HCT116 (cell line): ENCODE measurements at regions not wholly inside any gene's neighbourhood (a gene's known extent, or its start where the extent isn't known, plus 50 kb on each side); places are given as distances from the start of the nearest gene placed in this dataset.

Experiments used
- ATAC-seq: fragments of 200-7000 bp; cut with Tn5 transposase; 2 replicates; pipeline ENCODE4 v1.9.1; 2020; ENCODE audit warnings: mild to moderate bottlenecking, moderate library complexity
- BruUV-seq: library from RNA; stranded (reverse); fragments of 400-500 nt; replicated peaks from 2 replicates; lab custom pipeline; 2021; lab: Mats Ljungman, UMichigan
- CTCF ChIA-PET: fragments of 300-600 bp; sonication (Branson Sonifier 250); formaldehyde crosslinking; loops from one replicate; lab custom pipeline; 2021; ENCODE audit warnings: antibody characterized with exemption; lab: Charles Lee
- POLR2A ChIA-PET: fragments of 300-600, 350-600 bp; sonication (Branson Sonifier 250); formaldehyde crosslinking; loops from one replicate; lab custom pipeline; 2021; ENCODE audit warnings: antibody characterized with exemption; lab: Charles Lee
- RAD21 ChIA-PET, 2 experiments: fragments of 300-600 bp; sonication (Branson Sonifier 250); formaldehyde crosslinking; loops; one replicate each; lab custom pipeline; 2023; ENCODE audit warnings: low total read pairs in 2 of 2; ENCODE audit not compliant: uncharacterized antibody in 2 of 2, unreplicated experiment in 2 of 2, low non-redundant PET in 1 of 2; lab: Charles Lee
- DNase-seq: peaks from one replicate; pipeline ENCODE4 v3.0.0-alpha.2; 2010; ENCODE audit warnings: low read depth, low spot score
- H2AFZ ChIP-seq: fragments of 200-600 bp; shearing (Covaris generic), sonication (generic); 2 replicates; pipeline ENCODE4 v1.6.1; 2017; ENCODE audit warnings: low read depth, mixed run types, mixed read lengths, antibody characterized with exemption, low read length; ENCODE audit not compliant: poor library complexity, severe bottlenecking
- H3K27ac ChIP-seq: 2 replicates; pipeline ENCODE4 v1.5.1; 2012; ENCODE audit warnings: low read depth, low read length
- H3K27me3 ChIP-seq: fragments of 200-600 bp; sonication (generic); 2 replicates; pipeline ENCODE4 v1.6.1; 2016; ENCODE audit warnings: mixed run types, low read length, mixed read lengths; ENCODE audit not compliant: insufficient read depth
- H3K36me3 ChIP-seq, 2 experiments: fragments of 200-500 bp in 1 of 2; fragments of 200-600 bp in 1 of 2; sonication (Bioruptor generic) in 1 of 2; sonication (generic) in 1 of 2; 2 replicates each; pipeline versions ENCODE4 v1.5.1 to v1.6.1; 2014 to 2016; ENCODE audit warnings: low read length in 2 of 2, inconsistent platforms in 1 of 2, mixed read lengths in 1 of 2, mixed run types in 1 of 2; ENCODE audit not compliant: insufficient read depth in 2 of 2, control insufficient read depth in 1 of 2
- H3K4me1 ChIP-seq, 2 experiments: fragments of 200-600 bp in 1 of 2; sonication (generic) in 1 of 2; 2 replicates each; pipeline versions ENCODE4 v1.5.1 to v1.6.1; 2012 to 2017; ENCODE audit warnings: low read length in 2 of 2, inconsistent platforms in 1 of 2, mild to moderate bottlenecking in 1 of 2, mixed read lengths in 1 of 2, mixed run types in 1 of 2, moderate library complexity in 1 of 2; ENCODE audit not compliant: insufficient read depth in 2 of 2, control insufficient read depth in 1 of 2
- H3K4me2 ChIP-seq: fragments of 200-600 bp; sonication (generic); 2 replicates; pipeline ENCODE4 v1.6.1; 2017; ENCODE audit warnings: mixed run types, low read length, mixed read lengths
- H3K4me3 ChIP-seq, 2 experiments: fragments of 200-600 bp in 1 of 2; sonication (generic) in 1 of 2; replicated peaks in 1 of 2; 2 replicates each; pipeline ENCODE4 v1.5.1; 2011 to 2016; ENCODE audit warnings: low read length in 2 of 2, control low read depth in 1 of 2, low read depth in 1 of 2, mild to moderate bottlenecking in 1 of 2, mixed read lengths in 1 of 2, mixed run types in 1 of 2
- H3K79me2 ChIP-seq: fragments of 200-600 bp; sonication (generic); 2 replicates; pipeline ENCODE4 v1.6.1; 2017; ENCODE audit warnings: mild to moderate bottlenecking, mixed run types, low read length, moderate library complexity, mixed read lengths; ENCODE audit not compliant: insufficient read depth
- H3K9ac ChIP-seq: fragments of 200-600 bp; sonication (generic); 2 replicates; pipeline ENCODE4 v1.6.1; 2016; ENCODE audit warnings: low read length, mixed read lengths
- H3K9me2 ChIP-seq: fragments of 200-600 bp; sonication (generic), shearing (Covaris generic); 2 replicates; pipeline ENCODE4 v1.6.1; 2017; ENCODE audit warnings: mixed run types, mild to moderate bottlenecking, moderate library complexity; ENCODE audit not compliant: insufficient read depth
- H3K9me3 ChIP-seq, 2 experiments: fragments of 200-500 bp in 1 of 2; fragments of 200-600 bp in 1 of 2; sonication (Bioruptor generic) in 1 of 2; sonication (generic) in 1 of 2; 2 replicates each; pipeline ENCODE4 v1.6.1; 2014 to 2017; ENCODE audit warnings: low read length in 2 of 2, mixed read lengths in 2 of 2, inconsistent platforms in 1 of 2, low read depth in 1 of 2, mild to moderate bottlenecking in 1 of 2, mixed run types in 1 of 2, moderate library complexity in 1 of 2; ENCODE audit not compliant: control insufficient read depth in 1 of 2, insufficient read depth in 1 of 2
- H4K20me1 ChIP-seq: fragments of 200-600 bp; sonication (generic), shearing (Covaris generic); 2 replicates; pipeline ENCODE4 v1.6.1; 2017; ENCODE audit warnings: mixed run types, mild to moderate bottlenecking, moderate library complexity; ENCODE audit not compliant: insufficient read depth
- CBX3 ChIP-seq: IDR thresholded peaks from 2 replicates; pipeline ENCODE4 v1.6.1; 2012; ENCODE audit warnings: low read depth
- CEBPB ChIP-seq: IDR thresholded peaks from 2 replicates; pipeline ENCODE4 v1.6.1; 2012; ENCODE audit warnings: low read depth
- JUND ChIP-seq: IDR thresholded peaks from 2 replicates; pipeline ENCODE4 v1.6.1; 2012
- POLR2A ChIP-seq: IDR thresholded peaks from 2 replicates; pipeline ENCODE4 v1.7.0; 2011; ENCODE audit warnings: borderline replicate concordance; ENCODE audit not compliant: insufficient read depth, insufficient read length; ENCODE audit errors: extremely low read depth
- RAD21 ChIP-seq: IDR thresholded peaks from 2 replicates; pipeline ENCODE4 v1.6.1; 2012; ENCODE audit warnings: low read depth, mild to moderate bottlenecking
- SP1 ChIP-seq: IDR thresholded peaks from 2 replicates; pipeline ENCODE4 v1.6.1; 2012; ENCODE audit warnings: low read depth
- TCF7L2 ChIP-seq: IDR thresholded peaks from 2 replicates; pipeline ENCODE4 v1.7.0; 2011; ENCODE audit warnings: borderline replicate concordance, inconsistent platforms; ENCODE audit not compliant: insufficient read depth, insufficient read length; ENCODE audit errors: extremely low read depth
- YY1 ChIP-seq: IDR thresholded peaks from 2 replicates; pipeline ENCODE4 v1.6.1; 2011; ENCODE audit warnings: low read length, low read depth, moderate library complexity, mild to moderate bottlenecking; ENCODE audit not compliant: insufficient replicate concordance; ENCODE audit errors: extremely low read depth
- ZNF274 ChIP-seq: fragments of 200-500 bp; sonication (Bioruptor generic); IDR thresholded peaks from 2 replicates; pipeline ENCODE4 v1.6.1; 2014; ENCODE audit warnings: mild to moderate bottlenecking, low read depth, low read length, inconsistent platforms
- intact Hi-C: fragments of 100-400 bp; cut with micrococcal nuclease; formaldehyde crosslinking; loops from 2 replicates; pipeline ENCODE4 v1.10.0; 2022
- TF ChIP-seq, protein P1 (sequence below): IDR thresholded peaks from 2 replicates; pipeline ENCODE4 v1.6.1; 2012; ENCODE audit warnings: low read depth
- TF ChIP-seq, protein P2 (sequence below), 3 experiments: fragments of 200-600 bp in 1 of 3; sonication (generic) in 1 of 3; IDR thresholded peaks in 2 of 3; conservative IDR thresholded peaks in 1 of 3; 2 replicates each; pipeline ENCODE4 v1.5.1; 2012 to 2017; ENCODE audit warnings: low read depth in 2 of 3, low read length in 2 of 3, antibody characterized with exemption in 1 of 3, borderline replicate concordance in 1 of 3, control low read depth in 1 of 3, mild to moderate bottlenecking in 1 of 3, mixed read lengths in 1 of 3, mixed run types in 1 of 3, moderate library complexity in 1 of 3; ENCODE audit not compliant: insufficient read depth in 1 of 3

DNA sequence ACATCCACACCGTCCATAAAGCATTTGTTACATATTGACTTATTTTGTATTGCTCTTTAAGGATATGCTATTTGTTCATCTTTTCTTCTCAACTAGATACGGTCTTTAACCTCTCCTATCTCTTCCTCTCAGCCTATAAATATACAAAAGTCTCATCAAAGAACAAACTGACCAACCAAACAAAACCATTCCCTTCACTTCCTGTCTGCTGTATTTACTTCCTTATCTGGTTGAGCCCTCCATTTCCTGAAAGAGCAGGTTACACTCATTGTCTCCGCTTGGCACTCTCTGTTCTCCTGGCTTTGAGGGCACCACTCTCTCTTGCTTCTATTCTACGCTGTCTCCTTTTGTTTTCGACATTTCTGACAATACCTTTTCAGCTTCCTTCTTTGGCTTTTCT is 431.9 kb upstream of the TCF4 start:
- RAD21 ChIA-PET = no interaction called here

GRCh38 chr18:56019156-56019555 is 431.2 kb upstream of the TCF4 start:
- ATAC-seq (no peak), DNase-seq (no peak)
- H3K27me3 ChIP-seq = no peaks in the 10 kb centered on the region
- RAD21 ChIA-PET = no interaction called here
- no peak overlapping the region for H2AFZ ChIP-seq
- H3K4me1 ChIP-seq = no peaks in the 10 kb centered on the region
- CTCF ChIA-PET = no interaction called here
- POLR2A ChIA-PET = no interaction called here
- H3K9ac ChIP-seq = no peak overlapping the region
- H3K9me3 ChIP-seq = peaks cover 6 to 8% of the 10 kb centered on the region in 2 experiments; a peak in 2 of 4 replicates
- H3K36me3 ChIP-seq = no peaks in the 10 kb centered on the region
- BruUV-seq = no TSS peak
- TF ChIP-seq ZNF274 = no peak
- TF ChIP-seq, protein P1, sequence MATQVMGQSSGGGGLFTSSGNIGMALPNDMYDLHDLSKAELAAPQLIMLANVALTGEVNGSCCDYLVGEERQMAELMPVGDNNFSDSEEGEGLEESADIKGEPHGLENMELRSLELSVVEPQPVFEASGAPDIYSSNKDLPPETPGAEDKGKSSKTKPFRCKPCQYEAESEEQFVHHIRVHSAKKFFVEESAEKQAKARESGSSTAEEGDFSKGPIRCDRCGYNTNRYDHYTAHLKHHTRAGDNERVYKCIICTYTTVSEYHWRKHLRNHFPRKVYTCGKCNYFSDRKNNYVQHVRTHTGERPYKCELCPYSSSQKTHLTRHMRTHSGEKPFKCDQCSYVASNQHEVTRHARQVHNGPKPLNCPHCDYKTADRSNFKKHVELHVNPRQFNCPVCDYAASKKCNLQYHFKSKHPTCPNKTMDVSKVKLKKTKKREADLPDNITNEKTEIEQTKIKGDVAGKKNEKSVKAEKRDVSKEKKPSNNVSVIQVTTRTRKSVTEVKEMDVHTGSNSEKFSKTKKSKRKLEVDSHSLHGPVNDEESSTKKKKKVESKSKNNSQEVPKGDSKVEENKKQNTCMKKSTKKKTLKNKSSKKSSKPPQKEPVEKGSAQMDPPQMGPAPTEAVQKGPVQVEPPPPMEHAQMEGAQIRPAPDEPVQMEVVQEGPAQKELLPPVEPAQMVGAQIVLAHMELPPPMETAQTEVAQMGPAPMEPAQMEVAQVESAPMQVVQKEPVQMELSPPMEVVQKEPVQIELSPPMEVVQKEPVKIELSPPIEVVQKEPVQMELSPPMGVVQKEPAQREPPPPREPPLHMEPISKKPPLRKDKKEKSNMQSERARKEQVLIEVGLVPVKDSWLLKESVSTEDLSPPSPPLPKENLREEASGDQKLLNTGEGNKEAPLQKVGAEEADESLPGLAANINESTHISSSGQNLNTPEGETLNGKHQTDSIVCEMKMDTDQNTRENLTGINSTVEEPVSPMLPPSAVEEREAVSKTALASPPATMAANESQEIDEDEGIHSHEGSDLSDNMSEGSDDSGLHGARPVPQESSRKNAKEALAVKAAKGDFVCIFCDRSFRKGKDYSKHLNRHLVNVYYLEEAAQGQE = no peak
- no peak for TF ChIP-seq POLR2A
- TF ChIP-seq SP1 = no peak
- TF ChIP-seq CBX3 = no peak
- no peak for TF ChIP-seq CEBPB
- TF ChIP-seq TCF7L2 = no peak
- no peak for TF ChIP-seq JUND
- TF ChIP-seq, all 23 proteins: peak for 0
- Histone ChIP-seq H3K9me2 (no peaks in the 10 kb centered on the region), H3K27ac (no peak overlapping the region), H4K20me1 (no peaks in the 10 kb centered on the region), H3K4me2 (no peak overlapping the region), H3K4me3 (no peak overlapping the region), H3K79me2 (no peaks in the 10 kb centered on the region)
- intact Hi-C loops = no loop called here

More for the DNA sequence above, 431.9 kb upstream of the TCF4 start:
- H2AFZ ChIP-seq = no peak overlapping the region
- BruUV-seq = no TSS peak
- H3K9me2 ChIP-seq = no peaks in the 10 kb centered on the region
- ATAC-seq (no peak), DNase-seq (no peak)
- TF ChIP-seq, protein P2, sequence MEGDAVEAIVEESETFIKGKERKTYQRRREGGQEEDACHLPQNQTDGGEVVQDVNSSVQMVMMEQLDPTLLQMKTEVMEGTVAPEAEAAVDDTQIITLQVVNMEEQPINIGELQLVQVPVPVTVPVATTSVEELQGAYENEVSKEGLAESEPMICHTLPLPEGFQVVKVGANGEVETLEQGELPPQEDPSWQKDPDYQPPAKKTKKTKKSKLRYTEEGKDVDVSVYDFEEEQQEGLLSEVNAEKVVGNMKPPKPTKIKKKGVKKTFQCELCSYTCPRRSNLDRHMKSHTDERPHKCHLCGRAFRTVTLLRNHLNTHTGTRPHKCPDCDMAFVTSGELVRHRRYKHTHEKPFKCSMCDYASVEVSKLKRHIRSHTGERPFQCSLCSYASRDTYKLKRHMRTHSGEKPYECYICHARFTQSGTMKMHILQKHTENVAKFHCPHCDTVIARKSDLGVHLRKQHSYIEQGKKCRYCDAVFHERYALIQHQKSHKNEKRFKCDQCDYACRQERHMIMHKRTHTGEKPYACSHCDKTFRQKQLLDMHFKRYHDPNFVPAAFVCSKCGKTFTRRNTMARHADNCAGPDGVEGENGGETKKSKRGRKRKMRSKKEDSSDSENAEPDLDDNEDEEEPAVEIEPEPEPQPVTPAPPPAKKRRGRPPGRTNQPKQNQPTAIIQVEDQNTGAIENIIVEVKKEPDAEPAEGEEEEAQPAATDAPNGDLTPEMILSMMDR (IDR thresholded peaks at IDR 0.05 in 2 of 3, conservative IDR thresholded peaks at IDR 0.05 in 1 of 3; ENCODE audit: borderline replicate concordance in 1 of 3, insufficient read depth in 1 of 3, low read depth in 2 of 3, low read length in 2 of 3) = no peak
- no peak for TF ChIP-seq SP1
- no peak for TF ChIP-seq YY1
- TF ChIP-seq RAD21 = no peak
- TF ChIP-seq CEBPB = no peak
- H3K9ac ChIP-seq = no peak overlapping the region
- ChIA-PET CTCF (no interaction called here), POLR2A (no interaction called here)
- no peak overlapping the region for H3K4me3 ChIP-seq
- H3K27ac ChIP-seq = no peak overlapping the region
- no peaks in the 10 kb centered on the region for H3K36me3 ChIP-seq
- no peaks in the 10 kb centered on the region for H3K27me3 ChIP-seq
- H3K4me1 ChIP-seq = no peaks in the 10 kb centered on the region
- no peaks in the 10 kb centered on the region for H3K79me2 ChIP-seq
- H4K20me1 ChIP-seq = no peaks in the 10 kb centered on the region
- intact Hi-C loops = no loop called here
- H3K4me2 ChIP-seq = no peak overlapping the region
- H3K9me3 ChIP-seq = peaks cover 6 to 8% of the 10 kb centered on the region in 2 experiments; a peak in 2 of 4 replicates
